ENCODE measurements at regions not wholly inside any gene's neighbourhood (a gene's known extent, or its start where the extent isn't known, plus 50 kb on each side); places are given as distances from the start of the nearest gene placed in this dataset.

DNA sequence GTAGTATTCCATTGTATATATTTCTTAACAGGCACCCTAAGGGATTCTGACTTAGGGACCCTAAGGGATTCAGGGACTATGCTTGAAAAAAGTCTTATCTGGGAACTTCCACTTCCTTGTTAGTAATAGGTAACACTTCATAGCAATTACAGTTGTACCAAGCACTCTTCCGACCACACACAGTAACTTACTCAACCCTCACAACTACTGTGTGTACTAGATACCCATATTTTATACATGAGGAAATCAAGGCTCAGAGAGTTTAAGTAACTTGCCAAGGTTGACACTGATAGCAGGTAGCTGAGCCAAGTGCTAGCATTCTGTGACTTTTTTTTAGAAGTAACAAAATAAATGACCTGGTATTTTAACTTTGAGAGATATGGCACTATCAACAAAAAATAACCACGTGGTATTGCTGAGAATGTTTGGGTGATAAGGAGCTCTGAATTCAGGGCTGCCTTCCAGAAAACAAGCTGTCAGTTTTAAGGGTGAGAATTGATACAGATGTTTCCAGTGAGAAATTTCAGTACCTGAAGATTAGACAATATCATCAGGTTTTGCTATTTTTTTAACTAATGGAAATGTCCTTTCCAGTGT, 210.3 kb upstream of the SUCLG2 start:
- TF ChIP-seq POLR2AphosphoS5 (IDR thresholded peaks at IDR 0.05; ENCODE audit: low read depth, low read length) (no peak), REST (IDR thresholded peaks at IDR 0.05; ENCODE audit: insufficient read depth in 1 of 2, low read depth in 2 of 2, low read length in 2 of 2) (no peak), SIN3A (IDR thresholded peaks at IDR 0.05; ENCODE audit: borderline replicate concordance, insufficient read depth, low read length) (no peak)
